ENCODE measurements at regions not wholly inside any gene's neighbourhood (a gene's known extent, or its start where the extent isn't known, plus 50 kb on each side); places are given as distances from the start of the nearest gene placed in this dataset.
"Not testable (repeated sequence)": the region's sequence is repeated elsewhere in the genome, so short reads cannot be mapped to it uniquely, and the experiment has no call there.

DNA sequence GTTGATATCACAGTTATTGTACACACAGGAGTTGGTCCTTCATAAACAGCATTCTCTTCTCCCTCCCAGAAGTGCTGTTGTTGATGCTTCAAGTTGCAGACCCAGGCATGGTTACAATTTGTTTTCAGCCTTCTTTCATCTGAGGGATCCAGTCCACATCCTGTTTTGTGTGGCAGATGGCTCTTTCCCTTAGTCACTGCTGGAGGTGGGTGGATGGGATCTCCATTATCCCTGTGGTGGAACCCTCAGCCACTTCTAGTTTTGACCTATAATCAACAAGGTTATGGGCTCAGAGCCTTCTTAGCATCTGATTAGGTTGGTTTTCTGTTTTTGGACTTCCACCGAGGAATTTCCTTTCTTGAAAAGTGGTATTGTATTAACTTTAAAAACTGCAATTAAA is 214.2 kb downstream of the SH2D4B start:
- DNase-seq (ENCODE audit: low spot score), result no peak

DNA sequence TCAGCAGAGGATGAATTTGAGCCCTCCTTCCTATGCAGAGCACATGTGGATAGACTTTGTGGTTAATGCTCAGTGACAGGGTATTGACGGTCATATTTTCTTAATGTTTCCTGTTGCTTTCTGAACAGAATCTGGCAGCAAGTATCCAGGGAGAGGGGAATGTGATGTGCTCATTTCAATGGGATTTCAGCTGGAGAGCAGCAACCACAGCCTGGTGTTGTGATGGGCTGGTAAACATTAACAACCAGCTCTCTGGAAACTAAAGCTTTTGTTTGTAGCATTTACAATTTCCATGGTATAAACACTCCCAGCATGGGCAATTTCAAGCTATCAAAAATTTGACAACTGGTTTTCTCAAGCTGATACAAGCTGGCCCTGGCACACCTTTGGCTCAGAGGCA is 215.9 kb downstream of the SH2D4B start:
- DNase-seq (ENCODE audit: low spot score), result no peak

DNA sequence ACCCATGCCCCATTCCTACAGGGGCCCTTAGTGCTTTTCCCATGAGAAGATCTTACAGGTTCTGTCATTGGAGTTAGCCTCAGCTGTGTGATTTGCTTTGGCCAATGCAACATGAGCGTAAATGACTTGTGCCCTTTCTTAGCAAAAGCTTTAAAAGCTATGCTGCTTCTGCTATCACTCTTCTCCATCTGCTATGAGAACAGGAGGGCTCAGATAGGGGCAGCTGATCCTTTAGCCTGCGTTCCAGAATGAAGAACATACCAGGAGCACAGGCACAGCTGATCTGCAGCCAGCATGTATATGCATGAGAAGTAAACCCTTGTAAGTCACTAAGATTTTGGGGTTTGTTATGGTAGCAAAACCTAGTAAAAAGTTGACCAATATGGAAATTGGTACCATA is 218.2 kb downstream of the SH2D4B start:
- DNase-seq (ENCODE audit: low spot score), result no peak

DNA sequence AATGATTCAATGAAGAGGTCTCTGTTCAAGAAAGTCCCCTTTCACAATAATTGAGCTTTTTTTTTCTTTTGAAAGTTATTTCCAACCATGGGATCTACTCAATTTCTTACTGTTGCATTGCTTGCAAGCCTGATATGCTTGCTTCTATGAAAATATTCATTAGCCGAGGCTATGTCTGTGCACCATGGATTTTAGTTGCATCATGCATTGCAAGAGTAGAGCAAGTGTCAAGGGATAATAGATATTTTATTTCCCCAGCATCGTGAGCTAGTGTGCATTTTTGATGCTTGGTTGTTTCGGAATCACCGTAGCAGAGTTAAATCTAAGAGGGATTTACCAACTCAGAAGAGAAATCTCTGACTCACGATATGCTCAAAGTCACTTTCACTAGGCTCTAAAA is 222.0 kb downstream of the SH2D4B start:
- no peak for DNase-seq (ENCODE audit: low spot score)

DNA sequence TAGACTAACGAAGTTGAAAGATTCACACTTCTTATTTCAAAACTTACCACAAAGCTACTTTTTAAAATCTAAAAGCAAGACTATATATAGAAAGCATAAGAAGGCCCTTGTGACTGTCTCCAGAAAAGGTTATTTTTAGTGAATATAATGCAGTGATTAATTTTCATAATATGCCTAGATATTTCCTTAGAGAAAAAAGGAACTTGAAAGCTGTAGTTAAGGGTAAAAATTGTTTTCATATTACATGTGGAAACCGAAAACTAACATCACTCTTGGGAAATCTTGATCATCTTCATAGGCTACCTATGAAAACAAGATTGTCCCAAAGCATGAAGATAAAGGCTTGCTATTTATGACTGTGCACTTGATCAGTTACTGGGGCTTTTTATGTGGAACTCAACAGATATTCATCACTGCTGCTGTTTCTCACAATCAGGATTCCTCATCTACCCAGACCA is 223.2 kb downstream of the SH2D4B start:
- no peak for DNase-seq (ENCODE audit: low spot score)

DNA sequence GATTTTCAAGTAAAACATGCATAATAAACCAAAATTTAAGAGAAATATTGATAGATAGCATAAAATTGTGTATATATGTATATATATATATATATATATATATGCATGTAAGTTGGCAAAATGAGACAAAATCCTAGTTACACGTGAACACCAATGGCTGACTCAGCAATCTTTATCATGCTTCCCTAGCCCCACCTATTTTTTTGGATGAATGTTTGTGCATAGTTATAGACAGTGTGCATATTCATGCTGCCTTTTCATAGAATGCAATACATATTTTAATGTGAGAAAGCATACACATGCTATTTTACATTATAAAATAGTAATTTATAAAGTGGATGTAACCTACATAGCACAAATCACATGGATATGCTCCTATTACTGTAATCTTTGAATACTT is 230.3 kb downstream of the SH2D4B start:
- DNase-seq (ENCODE audit: low spot score), result no peak

DNA sequence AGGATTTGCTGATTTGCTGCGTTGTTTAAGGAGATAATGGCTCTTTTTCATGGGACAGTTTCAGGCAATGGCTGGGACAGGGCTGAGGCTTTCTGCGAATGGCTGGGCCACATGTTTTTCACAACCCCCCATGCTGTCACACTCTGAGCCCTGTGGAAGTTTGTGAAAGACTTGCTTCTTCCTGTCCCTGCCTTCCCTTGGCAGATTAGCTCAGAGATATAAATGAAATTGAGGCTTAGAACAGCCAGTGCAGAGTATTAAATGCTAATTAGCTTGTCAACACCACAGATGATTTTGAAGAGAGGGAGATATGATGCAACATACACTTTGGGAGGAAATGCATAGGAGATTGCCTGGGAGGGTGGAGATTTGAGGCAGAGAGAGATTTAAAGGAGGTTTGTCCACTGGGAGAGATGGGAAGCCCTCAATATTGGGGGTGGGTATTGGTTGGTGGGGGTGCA is 232.0 kb downstream of the SH2D4B start:
- DNase-seq (ENCODE audit: low spot score), result no peak

DNA sequence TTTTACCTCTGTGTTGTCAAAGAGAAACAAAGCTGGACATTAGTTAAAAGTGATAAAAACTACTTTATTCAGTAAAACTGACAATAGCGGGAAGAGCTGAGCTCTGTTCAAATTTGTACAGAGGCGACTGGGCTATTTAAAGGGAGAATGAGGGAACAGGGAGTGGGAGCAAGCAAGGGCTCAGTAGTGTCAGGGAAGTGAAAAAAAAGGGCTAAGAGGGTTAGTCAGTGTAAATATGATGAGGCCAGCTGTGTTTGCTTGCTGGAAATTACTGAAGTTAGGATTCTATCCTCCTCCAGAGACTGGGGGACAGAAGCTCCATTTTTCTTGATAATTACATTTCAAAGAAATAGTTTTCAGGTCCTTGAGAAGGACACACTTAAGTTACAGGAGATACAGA is 232.5 kb downstream of the SH2D4B start:
- no peak for DNase-seq (ENCODE audit: low spot score)

DNA sequence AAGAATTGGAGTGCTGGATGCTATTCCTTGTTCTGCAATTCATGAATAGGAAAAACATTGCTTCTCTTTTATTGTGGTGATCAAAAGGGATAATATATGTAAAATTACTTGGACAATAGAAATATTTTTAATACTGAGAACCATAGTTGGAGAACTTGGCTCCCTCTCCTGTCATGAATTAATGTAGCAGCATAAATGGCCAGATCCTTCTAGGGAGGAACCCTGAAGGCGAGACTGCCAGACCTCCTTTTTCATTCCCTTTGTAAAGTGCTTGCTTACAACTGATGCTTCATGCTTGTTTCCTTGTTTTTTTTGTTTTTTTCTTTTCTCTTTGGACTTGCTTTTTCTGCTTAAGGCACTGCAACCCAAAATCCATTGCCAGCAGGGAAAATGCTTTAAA is 233.6 kb downstream of the SH2D4B start:
- no peak for DNase-seq (ENCODE audit: low spot score)

DNA sequence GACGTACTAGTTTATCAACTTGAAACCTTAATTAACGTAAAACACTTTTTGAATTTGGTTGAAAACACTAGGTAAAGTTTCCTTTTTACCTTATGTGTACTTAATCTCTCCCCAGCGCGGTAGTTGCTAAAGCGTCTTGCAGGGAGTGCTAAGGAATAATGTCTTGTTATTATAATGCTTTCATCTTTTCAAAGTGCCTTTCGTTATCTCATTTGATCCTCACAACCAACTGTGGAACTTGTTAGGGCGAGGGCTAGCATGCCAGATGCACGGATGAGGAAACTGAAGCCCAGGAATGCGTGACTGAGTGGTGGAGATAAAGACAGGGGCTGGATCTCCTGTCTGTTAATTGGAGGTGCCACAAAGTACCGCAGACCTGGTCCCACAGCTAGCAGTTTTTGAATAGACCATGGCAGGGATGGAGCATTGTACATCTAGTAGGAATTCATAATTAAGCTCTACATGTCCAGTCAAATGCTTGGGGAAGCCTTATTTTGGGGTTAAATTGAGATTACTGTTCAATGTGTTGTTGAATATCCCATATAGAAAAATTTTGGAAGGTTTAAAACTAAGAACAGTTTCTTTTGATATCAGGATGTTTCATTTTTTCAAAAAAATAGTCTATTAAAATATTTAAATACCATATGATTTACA is 234.3 kb downstream of the SH2D4B start:
- DNase-seq (ENCODE audit: low spot score), result no peak

DNA sequence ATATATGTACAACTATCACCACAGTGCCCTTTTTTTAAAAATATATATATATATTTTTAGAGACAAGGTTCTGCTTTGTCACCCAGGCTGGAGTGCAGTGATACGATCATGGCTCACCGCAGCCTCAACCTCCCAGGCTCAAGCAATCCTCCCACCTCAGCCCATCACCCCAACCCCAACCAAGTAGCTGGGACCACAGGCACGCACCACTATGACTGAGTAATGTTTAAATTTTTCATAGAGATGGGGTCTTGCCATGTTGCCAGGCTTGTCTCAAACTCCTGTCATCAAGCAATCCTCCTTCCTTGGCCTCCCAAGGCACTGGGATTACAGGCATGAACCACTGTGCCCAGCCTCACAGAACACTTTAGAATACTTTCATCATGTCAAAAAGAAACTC is 234.9 kb downstream of the SH2D4B start:
- DNase-seq (ENCODE audit: low spot score), result no peak

DNA sequence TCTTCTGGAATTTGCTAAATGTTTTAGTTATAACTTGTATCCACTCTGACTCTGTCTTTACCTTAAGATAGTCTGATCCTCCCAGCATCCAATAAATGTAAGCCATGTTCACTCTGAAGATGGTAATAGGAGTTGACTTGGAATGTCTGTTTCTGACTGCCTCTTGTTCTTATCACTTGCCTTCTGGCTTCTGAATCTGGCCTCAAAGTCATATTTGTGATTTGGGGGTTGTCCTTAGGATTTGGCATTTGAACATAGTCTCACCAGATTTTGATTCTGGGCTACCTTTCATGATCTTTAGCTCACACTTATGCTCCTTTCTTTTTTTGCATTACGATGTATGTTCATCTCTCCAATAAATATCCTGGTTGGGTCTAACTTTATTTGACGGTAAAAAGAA is 247.0 kb downstream of the SH2D4B start:
- DNase-seq (ENCODE audit: low spot score), result no peak

DNA sequence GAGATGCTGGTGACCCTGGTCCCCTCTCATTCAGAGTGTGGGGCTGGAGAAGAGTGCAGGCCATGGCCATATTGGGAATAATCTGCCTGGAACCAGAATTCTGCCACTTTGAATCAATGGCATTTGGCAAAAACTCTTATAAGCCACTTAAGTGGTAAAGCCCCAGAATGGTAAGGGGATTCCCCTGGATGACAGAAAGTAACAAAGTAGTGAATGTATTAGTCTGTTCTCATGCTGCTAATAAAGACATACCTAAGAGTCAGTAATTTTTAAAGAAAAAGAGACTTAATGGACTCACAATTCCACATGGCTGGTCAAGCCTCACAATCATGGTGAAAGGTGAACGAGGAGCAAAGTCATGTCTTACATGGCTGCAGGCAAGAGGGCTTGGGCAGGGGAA is 248.6 kb downstream of the SH2D4B start:
- DNase-seq (ENCODE audit: low spot score), result no peak

DNA sequence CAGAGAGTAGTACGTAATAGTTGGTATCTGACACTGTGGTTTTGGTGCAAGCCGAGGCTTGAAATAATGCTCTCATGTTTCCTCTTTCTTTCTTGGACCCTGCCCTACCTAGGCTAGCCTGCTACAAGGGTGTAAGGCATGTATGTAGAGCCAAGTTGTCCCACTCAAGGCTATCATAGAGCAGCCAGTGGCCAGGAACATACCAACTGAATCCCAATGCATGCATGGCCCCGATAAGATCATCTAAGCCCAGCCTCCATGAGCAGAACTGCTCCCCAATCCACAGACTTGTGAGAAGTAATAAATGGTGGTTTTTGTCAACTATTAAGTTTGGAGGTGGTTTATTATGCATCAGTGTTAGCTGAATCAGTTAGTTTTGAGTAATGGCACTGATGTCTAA is 250.2 kb downstream of the SH2D4B start:
- no peak for DNase-seq (ENCODE audit: low spot score)

DNA sequence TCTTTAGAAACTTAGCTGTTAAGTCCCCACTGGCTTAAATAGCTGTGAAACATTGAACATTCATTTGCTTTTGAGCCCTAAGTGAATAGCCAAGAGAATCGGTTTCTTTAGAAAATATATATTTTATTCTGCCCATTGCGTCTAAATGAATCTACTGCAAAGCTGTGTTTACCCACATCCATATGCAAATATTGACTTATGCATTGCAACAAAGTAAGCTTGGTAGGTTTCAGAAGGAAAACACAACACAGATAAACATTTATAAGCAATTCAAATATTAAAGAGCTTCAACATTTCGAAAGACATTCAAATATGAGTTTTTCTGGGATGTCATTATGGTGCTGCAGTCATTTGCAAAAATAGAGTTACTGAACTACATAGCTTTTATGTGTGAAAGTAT is 257.3 kb downstream of the SH2D4B start:
- no peak for DNase-seq (ENCODE audit: low spot score)

DNA sequence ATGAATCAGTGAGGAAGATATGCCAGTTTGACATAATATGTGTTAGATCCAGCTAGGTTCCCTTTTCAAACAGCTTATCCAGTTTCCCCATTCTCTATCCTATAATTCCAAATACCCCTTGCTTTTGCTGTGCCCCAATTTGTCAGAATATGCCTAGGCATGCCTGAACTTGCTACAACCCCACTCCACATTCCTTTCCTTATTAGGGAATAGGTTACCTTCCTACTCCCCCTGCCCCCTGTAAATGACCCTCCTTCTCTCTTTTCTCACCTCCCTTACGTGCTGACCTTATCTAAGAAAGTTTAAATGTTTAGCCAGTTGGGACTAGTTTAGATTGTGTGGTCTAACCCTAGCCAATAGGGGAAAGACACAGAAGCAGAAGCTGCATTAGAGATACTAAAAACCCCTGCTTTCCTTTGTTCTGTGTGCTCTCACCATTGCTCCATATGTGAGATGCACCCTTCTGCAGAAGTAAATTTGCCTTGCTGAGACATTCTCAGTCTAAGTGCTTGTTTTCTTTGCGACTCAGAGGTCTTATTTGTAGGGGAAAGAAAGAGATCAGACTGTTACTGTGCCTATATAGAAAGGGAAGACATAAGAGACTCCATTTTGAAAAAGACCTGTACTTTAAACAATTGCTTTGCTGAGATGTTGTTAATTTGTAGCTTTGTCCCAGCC is 267.8 kb downstream of the SH2D4B start:
- DNase-seq (ENCODE audit: low spot score), result no peak

DNA sequence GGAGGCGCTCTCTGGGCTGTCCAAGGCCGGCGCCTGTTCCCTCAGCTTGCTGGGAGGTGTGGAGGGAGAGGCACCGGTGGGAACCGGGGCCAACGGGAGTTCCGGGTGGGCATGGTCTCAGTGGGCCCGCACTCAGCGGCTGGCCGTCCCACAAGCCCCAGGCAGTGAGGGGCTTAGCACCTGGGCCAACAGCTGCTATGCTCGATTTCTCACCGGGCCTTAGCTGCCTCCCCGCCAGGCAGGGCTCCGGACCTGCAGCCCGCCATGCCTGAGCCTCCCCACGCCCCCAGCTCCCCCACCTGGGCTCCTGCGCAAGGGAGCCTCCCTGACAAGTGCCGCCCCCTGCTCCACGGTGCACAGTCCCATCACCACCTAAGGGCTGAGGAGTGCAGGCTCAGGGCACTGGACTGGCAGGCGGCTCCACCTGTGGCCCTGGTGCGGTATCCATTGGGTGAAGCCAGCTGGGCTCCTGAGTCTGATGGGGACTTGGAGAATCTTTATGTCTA is 276.5 kb downstream of the SH2D4B start:
- no peak for DNase-seq (ENCODE audit: low spot score)

DNA sequence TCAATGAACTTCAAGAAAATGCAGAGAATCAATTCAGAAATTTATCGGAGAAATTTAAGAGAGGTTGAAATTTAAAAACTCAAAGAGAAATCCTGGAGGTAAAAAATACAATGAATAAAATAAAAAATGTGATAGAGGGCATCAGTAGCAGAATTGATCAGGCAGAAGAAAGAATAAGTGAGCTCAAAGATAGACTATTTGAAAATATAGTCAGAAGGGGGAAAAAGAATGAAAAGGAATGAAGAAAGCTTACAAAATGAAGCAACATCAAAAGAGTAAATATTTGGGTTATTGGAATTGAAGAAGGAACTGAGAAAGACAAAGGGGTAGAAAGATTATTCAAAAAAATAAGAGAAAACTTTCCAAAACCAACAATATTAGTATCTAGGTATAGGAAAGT is 291.4 kb downstream of the SH2D4B start:
- no peak for DNase-seq (ENCODE audit: low spot score)

DNA sequence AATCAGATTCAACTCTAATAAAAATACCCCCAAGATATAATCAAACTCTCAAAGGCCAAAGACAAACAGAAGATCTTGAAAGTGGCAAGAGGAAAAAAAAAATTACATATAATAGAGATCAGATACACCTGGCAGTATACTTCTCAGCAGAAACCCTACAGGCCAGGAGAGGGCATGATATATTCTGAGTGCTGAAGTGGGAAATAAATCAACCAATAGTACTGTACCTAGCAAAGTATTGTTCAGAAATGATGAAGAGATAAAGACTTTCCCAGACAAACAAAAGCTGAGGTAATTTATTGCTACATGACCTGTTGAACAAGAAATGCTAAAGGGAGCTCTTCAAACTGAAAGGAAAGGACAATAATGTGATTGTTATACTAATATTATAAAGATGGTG is 291.9 kb downstream of the SH2D4B start:
- DNase-seq (ENCODE audit: low spot score), result no peak

DNA sequence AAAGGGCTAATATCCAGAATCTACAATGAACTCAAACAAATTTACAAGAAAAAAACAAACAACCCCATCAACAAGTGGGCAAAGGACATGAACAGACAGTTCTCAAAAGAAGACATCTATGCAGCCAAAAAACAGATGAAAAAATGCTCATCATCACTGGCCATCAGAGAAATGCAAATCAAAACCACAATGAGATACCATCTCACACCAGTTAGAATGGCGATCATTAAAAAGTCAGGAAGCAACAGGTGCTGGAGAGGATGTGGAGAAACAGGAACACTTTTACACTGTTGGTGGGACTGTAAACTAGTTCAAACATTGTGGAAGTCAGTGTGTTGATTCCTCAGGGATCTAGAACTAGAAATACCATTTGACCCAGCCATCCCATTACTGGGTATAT is 295.0 kb downstream of the SH2D4B start:
- DNase-seq (ENCODE audit: low spot score), result not testable (repeated sequence)

DNA sequence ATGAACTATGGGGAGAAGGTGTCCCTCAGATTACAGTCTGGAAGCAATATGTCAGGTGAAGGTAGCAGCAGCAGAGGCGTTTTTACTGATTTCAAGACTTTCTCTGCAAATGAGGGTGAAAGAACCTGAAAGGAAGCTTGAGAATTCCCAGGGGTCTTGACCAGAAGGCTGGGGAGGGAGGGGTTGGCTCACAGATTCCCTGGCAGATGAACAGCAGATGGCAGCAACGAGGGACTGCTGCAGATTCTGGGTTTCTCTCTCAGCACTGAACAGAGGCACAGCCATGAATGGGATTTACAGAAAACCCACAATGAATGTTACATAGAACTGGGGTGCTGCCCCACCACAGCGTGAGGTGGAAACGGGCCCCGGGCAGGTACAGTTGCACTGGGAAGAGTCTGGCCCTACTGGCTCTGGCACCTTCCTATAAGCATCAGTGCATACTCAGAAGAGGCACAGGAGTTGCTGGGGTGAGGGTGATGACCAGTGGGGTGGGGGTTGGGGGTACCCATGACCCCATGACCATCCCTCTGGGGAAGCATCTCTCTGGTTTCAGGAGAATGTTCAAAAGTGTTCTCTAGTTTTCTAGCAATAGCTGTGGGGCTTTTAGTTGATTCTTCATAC is 317.8 kb downstream of the SH2D4B start:
- peak; percentile 3 for DNase-seq (ENCODE audit: low spot score)

DNA sequence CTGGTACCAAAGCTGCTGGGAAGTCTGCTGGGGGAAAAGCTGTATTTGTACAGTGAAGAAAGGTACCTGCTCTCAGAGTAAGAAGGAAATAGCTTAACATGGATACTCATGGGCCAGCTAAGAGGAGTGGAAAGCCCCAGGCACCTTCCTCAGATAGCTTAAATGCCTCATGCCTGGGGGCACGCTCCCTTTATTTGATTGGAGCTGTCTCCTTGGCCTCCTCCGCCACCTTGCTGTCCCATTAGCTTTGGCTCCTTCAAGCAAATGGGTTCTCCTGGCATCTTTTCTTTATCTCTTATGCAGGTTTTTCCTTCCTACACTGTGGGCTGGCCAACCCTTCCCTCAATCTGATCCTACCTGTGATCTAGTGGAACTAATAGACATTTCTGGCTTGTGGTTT is 318.5 kb downstream of the SH2D4B start:
- no peak for DNase-seq (ENCODE audit: low spot score)

DNA sequence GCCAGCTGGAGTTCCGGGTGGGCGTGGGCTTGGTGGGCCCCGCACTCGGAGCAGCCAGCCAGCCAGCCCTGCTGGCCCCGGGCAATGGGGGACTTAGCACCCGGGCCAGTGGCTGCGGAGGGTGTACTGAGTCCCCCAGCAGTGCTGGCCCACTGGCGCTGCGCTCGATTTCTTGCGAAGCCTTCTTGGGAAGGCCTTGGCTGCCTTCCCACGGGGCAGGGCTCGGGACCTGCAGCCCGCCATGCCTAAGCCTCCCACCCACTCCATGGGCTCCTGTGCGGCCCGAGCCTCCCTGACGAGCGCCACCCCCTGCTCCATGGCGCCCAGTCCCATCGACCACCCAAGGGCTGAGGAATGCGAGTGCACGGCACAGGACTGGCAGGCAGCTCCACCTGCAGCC is 321.6 kb downstream of the SH2D4B start:
- not testable (repeated sequence) for DNase-seq (ENCODE audit: low spot score)
